SKM-1 (cell line): ENCODE measurements at regions not wholly inside any gene's neighbourhood (a gene's known extent, or its start where the extent isn't known, plus 50 kb on each side); places are given as distances from the start of the nearest gene placed in this dataset.
"Not testable (repeated sequence)": the region's sequence is repeated elsewhere in the genome, so short reads cannot be mapped to it uniquely, and the experiment has no call there.

Experiments used
- DNase-seq: peaks from one replicate; lab custom pipeline; 2025; ENCODE audit not compliant: unreplicated experiment; lab: John Stamatoyannopoulos, UW

GRCh38 chrX:66692512-66692911, 53.6 kb upstream of the EDA2R start:
- not testable (repeated sequence) for DNase-seq
